OCI-LY7 (cell line): ENCODE measurements at regions not wholly inside any gene's neighbourhood (a gene's known extent, or its start where the extent isn't known, plus 50 kb on each side); places are given as distances from the start of the nearest gene placed in this dataset.

Experiments
- BruUV-seq: library from RNA; stranded (reverse); fragments of 400-500 nt; replicated peaks from 2 replicates; lab custom pipeline; 2021; lab: Mats Ljungman, UMichigan
- CTCF ChIA-PET: fragments of 300-600 bp; sonication (Branson Sonifier 250); formaldehyde crosslinking; loops from one replicate; lab custom pipeline; 2022; ENCODE audit warnings: antibody characterized with exemption; ENCODE audit not compliant: unreplicated experiment; lab: Charles Lee
- POLR2A ChIA-PET: fragments of 300-600 bp; sonication (Branson Sonifier 250); formaldehyde crosslinking; loops from one replicate; lab custom pipeline; 2022; ENCODE audit warnings: antibody characterized with exemption; lab: Charles Lee
- DNase-seq: peaks from one replicate; pipeline ENCODE4 v3.0.0-alpha.2; 2015; ENCODE audit warnings: low spot score
- H2AFZ ChIP-seq: fragments of 200-600 bp; sonication (generic), shearing (Covaris generic); 2 replicates; pipeline ENCODE4 v1.6.1; 2014; ENCODE audit warnings: mild to moderate bottlenecking, antibody characterized with exemption, low read length, moderate library complexity
- H3K27ac ChIP-seq: fragments of 200-600 bp; sonication (generic); 2 replicates; pipeline ENCODE4 v1.5.1; 2014; ENCODE audit warnings: mixed run types, low read depth, mild to moderate bottlenecking, moderate library complexity, low read length, inconsistent platforms; ENCODE audit not compliant: poor library complexity, severe bottlenecking
- H3K36me3 ChIP-seq: fragments of 200-600 bp; sonication (generic); 2 replicates; pipeline ENCODE4 v1.6.1; 2014; ENCODE audit warnings: mild to moderate bottlenecking, antibody characterized with exemption, low read length, moderate library complexity, mixed read lengths; ENCODE audit not compliant: insufficient read depth
- H3K4me1 ChIP-seq: fragments of 200-600 bp; sonication (generic); 2 replicates; pipeline ENCODE4 v1.5.1; 2014; ENCODE audit warnings: mild to moderate bottlenecking, low read length; ENCODE audit not compliant: insufficient read depth, poor library complexity, severe bottlenecking
- H3K4me2 ChIP-seq: fragments of 200-600 bp; sonication (generic); 2 replicates; pipeline ENCODE4 v1.6.1; 2014; ENCODE audit warnings: mild to moderate bottlenecking, low read length
- H3K4me3 ChIP-seq: fragments of 200-600 bp; sonication (generic); 2 replicates; pipeline ENCODE4 v1.5.1; 2014; ENCODE audit warnings: mild to moderate bottlenecking, low read depth, low read length; ENCODE audit not compliant: poor library complexity, severe bottlenecking
- H3K79me2 ChIP-seq: fragments of 200-600 bp; sonication (generic); 2 replicates; pipeline ENCODE4 v1.6.1; 2016; ENCODE audit warnings: low read depth, mild to moderate bottlenecking, low read length, moderate library complexity, mixed read lengths; ENCODE audit not compliant: insufficient read depth
- H3K9me2 ChIP-seq: fragments of 200-600 bp; sonication (generic); 2 replicates; pipeline ENCODE4 v1.6.1; 2016; ENCODE audit warnings: mild to moderate bottlenecking, low read length, mixed read lengths; ENCODE audit not compliant: insufficient read depth
- H3K9me3 ChIP-seq: fragments of 200-600 bp; sonication (generic); 2 replicates; pipeline ENCODE4 v1.6.1; 2014; ENCODE audit warnings: mild to moderate bottlenecking, mixed run types, low read length, mixed read lengths
- H4K20me1 ChIP-seq: fragments of 200-600 bp; sonication (generic); 2 replicates; pipeline ENCODE4 v1.6.1; 2014; ENCODE audit warnings: mild to moderate bottlenecking, antibody characterized with exemption, low read length, moderate library complexity, mixed read lengths; ENCODE audit not compliant: insufficient read depth
- CTCF ChIP-seq: fragments of 200-600 bp; sonication (generic); conservative IDR thresholded peaks from 2 replicates; pipeline ENCODE4 v1.5.1; 2014; ENCODE audit warnings: mild to moderate bottlenecking, antibody characterized with exemption, low read length, moderate library complexity, mixed read lengths
- EZH2phosphoT487 ChIP-seq: fragments of 200-600 bp; sonication (generic); IDR thresholded peaks from 2 replicates; pipeline ENCODE4 v1.6.1; 2018; ENCODE audit warnings: low read depth, borderline replicate concordance, mild to moderate bottlenecking, mixed run types, antibody characterized with exemption, low read length, moderate library complexity, mixed read lengths
- intact Hi-C: fragments of 100-400 bp; cut with micrococcal nuclease; formaldehyde crosslinking; loops from one replicate; pipeline ENCODE4 v1.10.0; 2022; ENCODE audit not compliant: unreplicated experiment

- ChIA-PET POLR2A (interaction anchor here (0.8 kb wide), 1 partner anchor 208 kb away, joined by 3 read pairs; no protein-coding TSS in a partner anchor), CTCF (no interaction called here)
- intact Hi-C loops, result no loop called here
- H2AFZ ChIP-seq, result no peak overlapping the region
- no peak overlapping the region for H3K27ac ChIP-seq
- H3K4me2 ChIP-seq, result no peak overlapping the region
- no peak for DNase-seq
- H3K9me3 ChIP-seq, result no peaks in the 10 kb centered on the region
- H3K9me2 ChIP-seq, result no peaks in the 10 kb centered on the region
- BruUV-seq, result no TSS peak
- H3K36me3 ChIP-seq, result no peaks in the 10 kb centered on the region
- H3K79me2 ChIP-seq, result no peaks in the 10 kb centered on the region
- H3K4me1 ChIP-seq, result no peaks in the 10 kb centered on the region
- TF ChIP-seq CTCF (no peak), EZH2phosphoT487 (no peak)
- no peak overlapping the region for H3K4me3 ChIP-seq
- no peaks in the 10 kb centered on the region for H4K20me1 ChIP-seq
Measured at GRCh38 chr3:16058521-16058920, 116.0 kb upstream of the GALNT15 start.

- Histone ChIP-seq H3K79me2 (no peaks in the 10 kb centered on the region), H3K9me3 (no peaks in the 10 kb centered on the region), H3K4me1 (no peaks in the 10 kb centered on the region), H3K9me2 (no peaks in the 10 kb centered on the region), H3K4me2 (no peak overlapping the region), H2AFZ (no peak overlapping the region), H3K36me3 (no peaks in the 10 kb centered on the region), H4K20me1 (no peaks in the 10 kb centered on the region), H3K27ac (no peak overlapping the region), H3K4me3 (no peak overlapping the region)
- TF ChIP-seq EZH2phosphoT487, result no peak
- POLR2A ChIA-PET, result interaction anchor here (0.8 kb wide), 1 partner anchor 207 kb away, joined by 3 read pairs; no protein-coding TSS in a partner anchor
- CTCF ChIA-PET, result no interaction called here
- no TSS peak for BruUV-seq
- intact Hi-C loops, result no loop called here
- DNase-seq, result no peak
Measured at GRCh38 chr3:16059081-16059537, 115.4 kb upstream of the GALNT15 start.

GRCh38 chr3:16059711-16060357, 114.6 kb upstream of the GALNT15 start:
- Histone ChIP-seq H2AFZ (no peak overlapping the region), H3K79me2 (no peaks in the 10 kb centered on the region), H4K20me1 (no peaks in the 10 kb centered on the region), H3K36me3 (no peaks in the 10 kb centered on the region), H3K4me3 (no peak overlapping the region), H3K4me1 (no peaks in the 10 kb centered on the region), H3K9me2 (no peaks in the 10 kb centered on the region), H3K27ac (no peak overlapping the region), H3K9me3 (no peaks in the 10 kb centered on the region), H3K4me2 (no peak overlapping the region)
- intact Hi-C loops, result no loop called here
- TF ChIP-seq EZH2phosphoT487, result no peak
- no peak for TF ChIP-seq CTCF
- CTCF ChIA-PET, result no interaction called here
- POLR2A ChIA-PET, result no interaction called here
- BruUV-seq, result no TSS peak
- no peak for DNase-seq
